ENCODE measurements at regions not wholly inside any gene's neighbourhood (a gene's known extent, or its start where the extent isn't known, plus 50 kb on each side); places are given as distances from the start of the nearest gene placed in this dataset.
"Not testable (repeated sequence)": the region's sequence is repeated elsewhere in the genome, so short reads cannot be mapped to it uniquely, and the experiment has no call there.

DNA sequence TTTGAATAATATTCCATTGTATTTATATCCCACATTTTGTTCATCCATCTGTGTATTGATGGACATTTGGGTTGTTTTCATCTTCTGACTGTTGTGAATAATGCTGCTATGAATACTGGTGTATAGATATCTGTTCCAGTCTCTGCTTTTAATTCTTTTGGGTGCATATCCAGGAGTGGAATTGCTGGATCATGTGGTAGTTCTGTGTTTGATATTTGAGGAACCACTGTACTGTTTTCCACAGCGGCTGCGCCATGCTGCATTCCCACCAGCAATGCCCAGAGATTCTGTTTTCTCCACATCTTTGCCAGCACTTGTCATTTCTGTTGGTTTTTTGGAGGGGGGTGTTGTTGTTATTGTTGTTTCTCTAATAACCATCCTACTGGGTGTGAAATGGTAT, 131.6 kb upstream of the KIF26B start:
- DNase-seq, result no peak

DNA sequence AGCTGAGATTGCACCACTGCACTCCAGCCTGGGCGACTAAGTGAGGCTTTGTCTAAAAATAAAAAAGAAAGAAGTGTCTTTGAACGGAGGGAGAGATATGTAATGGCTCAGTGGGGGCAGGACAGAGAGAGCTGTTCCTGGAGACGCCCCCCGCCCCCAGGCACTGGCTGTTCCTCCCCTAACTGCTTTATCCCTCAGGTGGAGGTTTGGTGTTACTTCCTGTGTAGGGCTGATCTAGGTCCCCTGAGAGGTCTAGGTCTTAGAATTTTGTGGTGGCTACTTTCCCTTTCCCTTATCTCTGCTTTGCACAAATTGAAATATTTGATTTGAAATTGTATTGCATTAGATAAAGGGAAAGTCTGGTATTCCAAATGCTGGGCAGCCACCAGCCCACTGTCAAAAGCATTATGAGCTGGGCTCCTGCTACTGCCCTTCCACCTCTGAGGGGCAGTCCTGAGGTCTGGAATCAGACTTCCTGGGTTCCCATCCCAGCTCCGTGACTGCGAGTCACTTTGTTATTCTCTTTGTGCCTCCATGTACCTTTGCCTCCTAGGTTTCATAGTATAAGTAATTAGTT, 134.8 kb upstream of the KIF26B start:
- DNase-seq, result no peak

DNA sequence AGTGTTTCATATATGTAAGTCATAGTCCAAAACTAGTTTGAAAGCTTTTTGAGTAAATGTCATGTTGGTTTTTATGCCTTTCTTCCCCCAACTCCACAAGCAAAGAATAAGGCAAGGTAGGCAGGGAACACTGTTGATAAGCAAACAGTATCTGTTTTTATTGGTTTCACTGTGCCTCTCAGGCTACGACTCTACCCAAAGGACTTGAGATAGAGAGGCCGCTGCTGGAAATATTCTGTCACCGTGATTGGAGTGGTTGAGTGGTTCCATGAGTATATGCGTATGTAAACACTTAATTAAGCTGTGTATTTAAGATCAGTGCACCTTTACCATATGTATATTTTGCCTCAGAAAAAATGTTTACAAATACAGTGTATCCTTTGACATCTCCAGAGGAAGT, 138.1 kb upstream of the KIF26B start:
- peak; percentile 86 for DNase-seq

DNA sequence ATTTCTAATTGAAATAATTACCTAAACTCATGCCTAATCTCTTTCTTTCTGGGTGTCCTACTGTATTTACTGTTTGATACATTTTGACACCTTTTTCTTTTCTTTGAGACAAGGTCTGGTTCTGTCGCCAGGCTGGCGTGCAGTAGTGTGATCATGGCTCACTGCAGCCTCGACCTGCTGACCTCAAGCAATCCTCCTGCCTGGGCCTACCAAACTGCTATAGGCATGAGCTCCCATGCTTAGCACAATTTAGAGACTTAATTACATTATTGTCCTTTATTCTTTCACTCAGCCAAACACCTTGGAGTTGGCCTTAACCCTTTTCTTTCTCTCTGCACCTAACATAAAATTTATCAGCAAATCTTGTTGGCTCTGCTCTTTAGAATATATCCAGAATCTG, 139.8 kb upstream of the KIF26B start:
- DNase-seq, result no peak

DNA sequence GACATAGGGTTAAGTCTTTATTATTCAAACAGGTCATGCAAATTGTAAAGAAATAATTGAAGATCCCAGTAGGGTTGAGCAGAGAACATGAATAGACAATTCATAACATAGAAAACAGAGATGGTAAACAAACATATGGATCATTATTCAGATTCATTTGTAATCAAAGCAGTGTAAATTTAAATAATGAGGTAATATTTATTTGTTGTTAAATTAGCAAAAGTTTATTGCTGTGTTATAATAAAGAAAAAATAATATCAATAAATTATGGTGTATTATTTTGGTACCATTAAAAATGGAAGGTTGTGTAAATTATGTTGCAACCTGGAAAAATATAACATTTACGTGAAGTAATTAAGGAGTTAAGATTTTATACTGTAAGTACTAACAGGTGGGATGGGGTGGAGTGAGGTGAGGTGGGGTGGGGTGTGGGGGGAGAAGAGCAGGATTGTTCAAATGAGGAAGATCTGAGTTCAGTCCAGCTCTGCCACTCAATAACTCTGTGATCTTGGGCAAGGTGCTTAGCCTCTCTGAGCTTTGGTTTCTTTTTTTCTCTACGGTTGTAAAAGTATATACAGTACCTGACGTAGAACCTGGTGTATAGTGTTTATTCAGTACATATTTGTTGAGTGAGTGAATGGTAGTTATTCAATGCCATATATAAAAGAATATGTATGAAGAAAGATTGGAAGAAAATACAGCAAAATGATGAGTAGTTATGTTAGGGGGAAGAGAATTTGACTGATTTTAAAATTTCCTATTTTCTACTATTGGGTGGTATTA, 140.3 kb upstream of the KIF26B start:
- DNase-seq, result no peak

DNA sequence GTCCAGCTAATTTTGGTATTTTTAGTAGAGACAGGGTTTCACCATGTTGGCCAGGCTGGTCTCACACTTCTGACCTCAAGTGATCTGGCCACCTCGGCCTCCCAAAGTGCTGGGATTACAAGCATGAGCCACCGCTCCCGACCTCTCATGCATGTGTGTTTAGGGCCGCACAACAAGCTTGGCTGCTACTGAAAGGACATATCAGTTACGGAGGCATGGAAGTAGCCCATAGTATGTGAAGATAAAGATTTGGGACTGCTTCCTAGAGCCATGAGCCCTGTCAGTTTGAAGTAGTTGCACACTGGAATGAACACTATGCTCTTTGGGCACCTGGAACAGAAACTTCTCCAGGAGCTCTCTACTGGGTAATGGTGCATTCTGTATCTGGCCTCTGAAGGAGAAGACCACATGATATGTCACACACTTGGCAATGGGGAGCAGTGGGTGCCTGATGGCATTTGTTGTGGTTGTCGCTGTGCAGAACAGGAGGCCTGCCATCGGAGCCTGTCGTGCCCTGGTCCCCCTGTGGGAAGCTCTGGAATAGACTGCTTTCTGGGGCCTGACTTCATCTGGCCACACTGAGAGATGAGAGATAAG, 144.7 kb upstream of the KIF26B start:
- DNase-seq, result no peak

DNA sequence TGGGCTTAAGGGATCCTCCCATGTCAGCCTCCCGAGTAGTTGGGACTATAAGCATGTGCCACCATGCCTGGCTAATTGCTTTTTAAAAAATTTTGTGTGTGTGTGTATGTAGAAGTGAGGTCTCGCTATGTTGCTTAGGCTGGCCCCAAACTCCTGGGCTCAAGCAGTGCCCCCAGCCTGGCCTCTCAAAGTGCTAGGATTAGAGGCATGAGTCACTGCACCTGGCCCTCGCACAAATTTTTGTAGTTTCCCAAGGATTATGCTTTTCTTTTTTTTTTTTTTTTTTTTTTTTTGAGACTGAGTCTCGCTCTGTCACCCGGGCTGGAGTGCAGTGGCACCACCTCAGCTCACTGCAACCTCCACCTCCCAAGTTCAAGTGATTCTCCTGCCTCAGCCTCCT, 144.4 kb upstream of the HNRNPU start:
- no peak for DNase-seq

DNA sequence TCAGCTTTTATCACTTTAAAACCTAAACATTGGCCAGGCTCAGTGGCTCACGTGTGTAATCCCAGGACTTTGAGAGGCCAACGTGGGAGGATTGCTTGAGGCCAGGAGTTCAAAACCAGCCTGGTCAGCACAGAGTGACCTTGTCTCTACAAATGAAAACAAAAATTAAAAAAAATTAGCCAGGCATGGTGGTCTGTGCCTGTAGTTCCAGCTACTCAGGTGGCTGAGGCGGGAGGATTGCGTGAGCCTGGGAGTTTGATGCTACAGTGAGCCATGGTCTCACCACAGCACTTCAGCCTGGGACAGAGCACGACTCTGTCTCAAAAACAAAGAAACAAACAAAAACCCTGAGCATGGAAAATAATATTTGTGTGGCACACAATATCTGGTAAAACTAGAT, 143.5 kb upstream of the HNRNPU start:
- no peak for DNase-seq

DNA sequence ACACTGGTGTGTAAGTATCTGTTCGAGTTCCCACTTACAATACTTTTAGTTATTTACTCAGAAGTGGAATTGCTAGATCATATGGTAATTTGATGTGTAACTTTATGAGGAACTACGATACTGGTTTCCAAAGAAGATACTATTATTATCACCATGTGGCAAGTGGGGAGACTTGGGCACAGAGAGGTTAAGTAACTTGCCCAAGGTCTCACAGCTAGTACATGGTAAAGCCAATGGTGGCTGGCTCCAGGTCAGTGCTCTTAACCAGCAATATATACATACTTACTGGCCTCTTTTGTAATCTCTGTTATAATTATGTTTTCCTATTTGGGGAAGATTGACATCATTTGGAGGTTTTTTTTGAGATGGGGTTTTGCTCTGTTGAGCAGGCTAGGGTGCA, 138.9 kb upstream of the HNRNPU start:
- no peak for DNase-seq

DNA sequence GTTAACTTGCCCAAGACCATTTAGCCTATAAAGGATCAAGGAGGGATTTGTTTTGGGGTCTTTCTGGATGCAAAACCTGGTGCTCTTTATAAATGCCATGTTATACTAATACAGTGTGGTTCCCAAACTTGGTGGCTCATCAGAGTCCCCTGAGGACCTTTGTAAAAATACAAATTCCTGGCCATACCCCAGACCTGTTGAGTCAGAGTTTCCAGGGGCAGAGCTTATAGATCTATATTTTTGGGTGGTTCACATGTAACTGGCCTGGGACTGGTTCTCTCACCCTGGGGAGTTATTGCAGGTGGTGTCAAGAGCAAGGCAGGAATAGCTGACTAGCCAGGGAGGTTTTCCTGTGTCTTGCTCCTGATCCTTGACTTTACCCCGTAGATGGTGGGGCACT, 136.9 kb upstream of the HNRNPU start:
- no peak for DNase-seq

DNA sequence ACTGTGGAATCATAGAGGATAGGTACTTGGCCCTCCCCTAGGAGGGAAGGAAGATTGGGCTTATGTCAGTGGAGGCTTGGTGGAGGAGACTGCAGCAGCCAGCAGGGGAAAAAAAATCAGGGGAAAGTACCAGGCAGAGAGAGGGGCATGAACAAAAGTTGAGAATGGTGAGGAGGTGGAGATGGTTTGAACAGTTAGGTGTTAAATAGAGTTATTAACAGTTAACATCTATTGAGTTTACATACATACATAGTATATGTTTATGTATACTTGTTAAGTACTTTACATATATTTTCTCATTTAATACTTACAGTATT, 136.5 kb upstream of the HNRNPU start:
- DNase-seq, result no peak

DNA sequence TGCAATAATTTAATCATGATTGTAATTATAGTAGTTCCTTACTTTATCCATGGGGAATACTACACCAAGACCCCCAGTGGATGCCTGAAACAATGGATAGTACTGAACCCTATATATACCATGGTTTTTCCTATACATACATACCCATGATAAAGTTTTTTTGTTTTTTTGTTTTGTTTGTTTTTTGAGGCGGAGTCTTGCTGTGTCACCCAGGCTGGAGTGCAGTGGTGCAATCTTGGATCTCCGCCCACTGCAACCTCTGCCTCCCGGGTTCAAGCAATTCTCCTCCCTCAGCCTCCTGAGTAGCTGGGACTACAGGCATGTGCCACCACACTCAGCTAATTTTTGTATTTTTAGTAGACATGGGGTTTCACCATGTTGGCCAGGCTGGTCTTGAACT, 135.3 kb upstream of the HNRNPU start:
- not testable (repeated sequence) for DNase-seq

DNA sequence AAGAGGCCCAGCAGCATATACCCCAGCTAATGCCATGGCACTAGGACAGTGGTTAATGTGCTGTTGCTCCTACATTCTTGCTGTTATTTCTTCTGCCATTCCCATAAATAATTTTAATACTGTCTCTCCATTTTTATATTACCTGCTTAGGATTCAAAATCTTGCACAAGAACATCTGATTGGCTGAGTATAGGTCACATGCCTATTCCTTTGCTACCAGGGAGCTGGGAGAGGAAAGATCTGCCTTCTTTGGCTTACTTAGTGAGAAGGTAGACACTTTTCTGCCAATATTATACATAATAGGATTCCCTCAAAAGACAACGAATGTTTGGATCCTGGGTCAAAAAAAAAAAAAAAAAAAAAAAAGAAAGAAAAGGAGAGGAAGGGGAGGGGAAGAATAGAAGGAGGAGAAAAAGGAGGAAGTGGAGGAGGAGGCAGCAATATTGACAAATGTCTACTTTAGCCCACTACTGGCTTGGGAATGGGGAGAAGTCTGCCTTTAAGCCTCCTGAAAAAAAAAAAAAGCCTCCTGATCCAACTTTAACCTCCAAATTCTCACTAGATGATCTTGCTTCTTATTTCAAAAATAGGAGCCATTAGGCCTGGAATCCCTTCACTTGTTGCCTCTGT, 134.5 kb upstream of the HNRNPU start:
- DNase-seq, result no peak

DNA sequence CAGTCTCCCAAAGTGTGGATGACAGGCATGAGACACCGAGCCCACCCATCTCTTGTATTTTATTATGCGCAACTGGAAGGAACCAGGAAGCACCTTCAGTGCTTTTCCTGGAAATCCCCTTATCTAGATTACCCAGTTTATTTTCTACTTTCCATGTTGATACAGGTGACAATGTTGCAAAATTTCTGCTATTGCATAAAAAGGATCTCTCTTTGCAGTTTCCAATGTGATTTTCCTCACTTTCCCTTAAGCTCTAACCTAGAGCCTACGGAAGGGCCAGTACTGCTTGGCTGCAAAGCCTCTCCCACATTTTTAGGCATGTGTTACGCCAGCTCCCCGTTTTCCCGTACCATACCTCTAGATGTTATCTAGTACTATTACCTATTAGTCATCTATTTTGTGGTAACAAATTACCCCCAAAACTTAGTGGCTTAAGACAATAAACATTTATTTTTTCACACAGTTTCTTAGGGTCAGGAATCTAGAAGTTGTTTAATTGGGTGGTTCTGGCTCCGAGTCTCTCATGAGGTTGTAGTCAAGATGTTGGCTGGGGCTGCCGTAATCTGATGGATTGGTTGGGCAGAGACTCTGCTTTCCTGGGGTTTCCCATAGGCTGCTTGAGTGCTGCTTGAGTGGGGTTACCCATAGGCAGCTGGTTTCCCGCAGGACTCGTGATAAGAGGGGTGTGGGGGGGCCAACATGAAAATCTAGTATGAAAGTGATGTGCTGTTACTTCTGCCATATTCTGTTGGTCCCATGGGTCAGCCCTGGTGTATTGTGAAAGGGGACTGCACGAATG, 131.5 kb upstream of the HNRNPU start:
- no peak for DNase-seq

DNA sequence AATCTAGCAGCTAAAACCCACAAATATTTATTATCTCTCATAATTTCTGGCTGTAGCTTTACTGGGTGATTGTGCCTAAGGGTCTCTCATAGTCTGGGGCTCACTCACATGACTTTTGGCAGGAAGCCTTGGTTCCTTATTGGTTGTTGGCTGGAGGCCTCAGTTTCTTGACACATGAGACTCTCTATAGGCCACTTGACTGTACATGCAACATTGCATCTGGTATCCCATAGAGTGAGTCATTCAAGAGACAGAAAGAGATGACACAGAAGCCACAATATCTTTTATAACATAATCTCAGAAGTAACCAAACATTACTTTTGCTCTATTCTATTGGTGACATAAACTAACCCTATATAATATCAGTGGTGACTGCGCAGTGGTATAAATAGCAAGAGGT, 128.5 kb upstream of the HNRNPU start:
- DNase-seq, result peak; percentile 72

DNA sequence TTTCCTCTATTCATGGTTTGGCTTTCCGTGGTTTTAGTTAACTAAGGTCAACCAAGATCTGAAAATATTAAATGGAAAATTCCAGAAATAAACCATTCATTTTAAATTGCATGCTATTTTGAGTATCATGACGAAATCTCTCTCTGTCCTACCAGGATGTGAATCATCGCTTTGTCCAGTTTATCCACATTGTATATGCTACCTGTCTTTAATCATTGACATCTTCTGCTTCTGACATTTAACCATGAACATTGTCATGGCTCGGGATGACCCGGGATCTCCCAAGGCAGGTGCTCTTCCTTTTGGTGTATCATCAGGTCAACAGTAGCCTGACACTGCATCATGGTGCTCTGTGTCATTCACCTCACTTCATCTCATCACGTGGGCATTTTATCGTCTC, 125.5 kb upstream of the HNRNPU start:
- DNase-seq, result no peak

DNA sequence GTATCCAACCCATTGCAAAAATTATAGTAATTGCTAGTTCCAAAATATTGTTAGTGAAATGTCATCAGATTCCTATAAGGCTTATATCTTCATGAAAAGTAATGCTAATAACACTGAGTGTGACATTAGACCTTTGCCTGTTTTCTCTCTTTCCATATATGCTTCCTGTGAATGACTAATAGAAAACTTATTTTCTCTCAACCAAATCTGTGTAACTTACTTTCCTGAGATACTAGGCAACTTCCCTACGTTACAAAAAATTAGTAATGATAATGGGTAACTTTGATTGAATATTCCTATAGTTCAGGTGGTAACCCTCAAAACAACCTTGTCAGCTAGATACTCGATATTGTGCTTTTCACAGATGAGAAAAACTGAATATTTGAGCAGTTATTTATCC, 124.2 kb upstream of the HNRNPU start:
- DNase-seq, result no peak

DNA sequence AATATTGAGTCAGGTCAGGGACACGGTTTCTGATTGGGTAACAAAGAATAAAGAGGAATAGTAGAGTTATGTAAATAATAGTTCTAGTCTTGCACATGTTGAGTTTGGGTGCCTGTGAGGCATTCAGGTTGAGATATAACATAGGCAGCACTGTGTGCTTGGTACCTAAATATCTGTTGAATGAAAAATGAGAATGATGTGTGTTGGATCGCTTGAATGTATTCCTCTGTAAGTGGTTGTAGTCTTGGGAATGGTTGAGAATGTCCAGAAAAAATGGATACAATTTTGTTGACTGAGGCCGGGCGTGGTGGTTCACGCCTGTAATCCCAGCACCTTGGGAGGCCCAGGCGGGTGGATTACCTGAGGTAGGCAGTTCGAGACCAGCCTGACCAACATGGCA, 116.3 kb upstream of the HNRNPU start:
- DNase-seq, result no peak

DNA sequence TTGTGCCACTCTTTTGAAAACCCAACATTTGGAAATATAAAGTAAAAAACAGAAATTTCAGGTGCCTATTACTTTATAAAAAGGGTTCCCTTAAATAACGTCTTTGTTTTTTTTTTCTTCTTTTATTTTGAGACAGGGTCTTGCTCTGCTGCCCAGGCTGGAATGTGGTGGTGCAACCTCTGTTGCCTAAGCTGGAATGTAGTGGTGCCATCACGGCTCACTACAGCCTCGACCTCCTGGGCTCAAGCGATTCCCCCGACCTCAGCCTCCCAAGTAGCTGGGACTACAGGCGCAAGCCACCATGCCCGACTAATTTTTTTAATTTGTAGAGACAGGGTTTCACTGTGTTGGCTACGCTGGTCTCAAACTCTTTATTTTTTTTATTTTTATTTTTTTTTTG, 110.2 kb upstream of the HNRNPU start:
- DNase-seq, result no peak

DNA sequence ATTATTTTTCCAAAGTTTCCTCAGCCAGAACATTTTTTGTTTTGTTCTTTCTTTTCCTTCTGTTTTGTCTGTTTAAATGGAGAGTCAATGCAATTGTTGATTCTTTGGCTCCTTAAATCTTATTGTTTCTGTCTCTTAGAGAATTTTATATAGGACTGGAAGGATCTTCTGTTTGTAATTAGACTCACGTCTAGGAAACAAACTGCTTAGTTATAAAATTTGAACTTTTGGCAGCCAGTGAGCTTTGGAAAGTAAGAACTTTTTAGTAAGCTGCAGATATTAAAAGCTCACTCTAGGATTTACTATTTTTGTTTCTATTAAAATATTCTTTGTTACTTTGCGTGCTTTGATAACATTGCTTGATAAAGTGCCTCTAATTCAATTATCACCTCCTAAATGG, 109.8 kb upstream of the HNRNPU start:
- DNase-seq, result no peak

DNA sequence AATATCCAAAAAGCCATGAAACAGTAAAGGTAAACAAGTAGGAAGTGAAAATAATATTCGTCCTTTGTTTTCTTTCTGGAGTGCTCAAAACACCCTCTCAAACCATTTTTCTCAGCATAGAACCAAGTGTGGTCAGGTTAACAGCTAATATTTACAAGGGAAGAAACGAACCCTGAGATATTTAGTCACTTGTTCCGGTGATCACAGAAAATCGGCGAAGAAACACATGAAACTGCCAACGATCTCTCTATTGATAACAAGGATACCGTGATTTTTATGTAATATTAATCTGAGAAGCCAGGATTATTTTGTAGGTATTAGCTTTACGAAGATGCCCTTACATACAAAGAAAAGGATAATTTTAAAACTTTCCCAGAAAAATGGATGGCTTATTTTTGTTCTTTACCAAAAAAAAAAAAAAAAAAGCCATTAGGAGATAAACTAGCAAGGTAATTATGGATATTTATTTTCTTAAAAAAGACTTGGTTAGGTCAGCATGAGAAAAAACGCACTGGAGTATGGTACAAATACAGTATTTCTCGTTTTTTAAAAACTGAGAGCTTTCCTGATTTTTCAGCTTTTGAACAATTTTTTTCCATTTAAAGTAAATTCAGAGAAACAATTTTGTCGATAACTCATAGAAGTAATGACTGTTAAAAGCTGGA, 107.3 kb upstream of the HNRNPU start:
- no peak for DNase-seq

DNA sequence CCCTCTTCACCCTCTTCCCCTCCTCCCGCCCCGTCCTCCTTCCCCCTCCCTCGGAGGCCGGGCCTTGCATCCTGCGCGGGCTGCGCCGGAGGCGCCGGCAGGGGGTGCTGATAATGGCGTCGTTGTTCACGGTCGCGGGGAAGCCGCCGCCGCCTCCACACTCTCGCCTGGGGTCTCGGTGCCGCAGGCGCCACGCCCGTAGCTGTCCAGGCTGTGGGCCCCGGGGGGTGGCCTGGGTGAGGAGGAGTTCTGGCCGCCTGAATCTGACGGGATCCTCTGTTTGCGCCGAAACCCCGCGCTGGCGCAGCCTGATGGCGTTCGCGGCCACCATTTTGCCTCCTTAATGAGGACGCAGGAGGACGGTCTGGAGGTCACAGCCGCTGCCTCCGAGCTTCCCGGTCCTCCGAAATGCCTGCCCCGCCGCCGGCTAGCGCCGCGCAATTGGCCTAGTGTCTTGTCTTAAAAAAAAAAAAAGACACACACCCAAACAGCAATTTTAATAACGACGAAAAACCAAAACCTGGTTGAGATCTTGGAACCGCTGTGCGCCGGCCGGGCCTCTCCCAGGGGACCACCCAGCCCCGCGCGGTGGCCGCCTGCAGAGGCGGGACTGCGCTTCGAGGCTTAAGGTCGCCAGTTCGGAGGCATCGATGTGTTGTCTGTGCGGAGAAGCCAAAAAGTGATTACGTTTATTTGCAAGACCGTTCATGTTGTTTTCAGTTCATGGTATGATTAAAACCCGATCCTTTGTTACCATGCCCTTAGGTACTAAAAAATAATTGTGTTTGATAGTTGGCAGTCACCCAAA, 106.6 kb upstream of the HNRNPU start:
- peak; percentile 97 for DNase-seq

All from DMS79 (cell line).